ENCODE measurements at regions not wholly inside any gene's neighbourhood (a gene's known extent, or its start where the extent isn't known, plus 50 kb on each side); places are given as distances from the start of the nearest gene placed in this dataset.

GRCh38 chr2:67982956-67983355 lies 79.8 kb downstream of the C1D start:
- H3K4me3 ChIP-seq (ENCODE audit: low read depth, low read length): no peak overlapping the region
- TF ChIP-seq, protein P1, sequence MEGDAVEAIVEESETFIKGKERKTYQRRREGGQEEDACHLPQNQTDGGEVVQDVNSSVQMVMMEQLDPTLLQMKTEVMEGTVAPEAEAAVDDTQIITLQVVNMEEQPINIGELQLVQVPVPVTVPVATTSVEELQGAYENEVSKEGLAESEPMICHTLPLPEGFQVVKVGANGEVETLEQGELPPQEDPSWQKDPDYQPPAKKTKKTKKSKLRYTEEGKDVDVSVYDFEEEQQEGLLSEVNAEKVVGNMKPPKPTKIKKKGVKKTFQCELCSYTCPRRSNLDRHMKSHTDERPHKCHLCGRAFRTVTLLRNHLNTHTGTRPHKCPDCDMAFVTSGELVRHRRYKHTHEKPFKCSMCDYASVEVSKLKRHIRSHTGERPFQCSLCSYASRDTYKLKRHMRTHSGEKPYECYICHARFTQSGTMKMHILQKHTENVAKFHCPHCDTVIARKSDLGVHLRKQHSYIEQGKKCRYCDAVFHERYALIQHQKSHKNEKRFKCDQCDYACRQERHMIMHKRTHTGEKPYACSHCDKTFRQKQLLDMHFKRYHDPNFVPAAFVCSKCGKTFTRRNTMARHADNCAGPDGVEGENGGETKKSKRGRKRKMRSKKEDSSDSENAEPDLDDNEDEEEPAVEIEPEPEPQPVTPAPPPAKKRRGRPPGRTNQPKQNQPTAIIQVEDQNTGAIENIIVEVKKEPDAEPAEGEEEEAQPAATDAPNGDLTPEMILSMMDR (IDR thresholded peaks at IDR 0.05; ENCODE audit: insufficient read depth, low read depth, low read length): no peak
- CTCF ChIA-PET: interaction anchor here (1.2 kb wide), 1 partner anchor 10 kb away, joined by 3 read pairs; no protein-coding TSS in a partner anchor
- H3K36me3 ChIP-seq (ENCODE audit: control insufficient read depth, insufficient read depth, low read length): no peaks in the 10 kb centered on the region
- POLR2A ChIA-PET: no interaction called here
- no peaks in the 10 kb centered on the region for H3K27me3 ChIP-seq (ENCODE audit: control insufficient read depth, insufficient read depth, low read length)
- no peak for DNase-seq (ENCODE audit: low read depth)

DNA sequence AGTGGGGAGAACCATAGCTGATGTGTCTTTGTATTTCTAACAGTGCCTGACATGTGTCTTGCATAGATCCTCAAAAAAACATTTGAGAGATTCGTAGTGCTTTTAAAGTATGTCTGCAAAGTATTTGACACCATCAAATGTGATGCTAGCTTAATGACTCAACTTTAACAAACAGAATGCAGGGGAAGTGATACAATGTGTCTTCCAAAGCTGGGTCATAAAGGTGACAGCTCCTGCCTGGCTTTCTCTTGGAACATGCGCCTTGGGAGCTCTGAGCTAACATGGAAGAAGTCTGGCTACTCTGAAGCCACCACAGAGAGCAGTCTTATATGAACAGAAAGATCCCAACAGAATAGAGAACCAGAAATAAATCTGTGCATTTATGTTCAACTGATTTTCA lies 78.2 kb downstream of the C1D start:
- H3K4me3 ChIP-seq (ENCODE audit: low read depth, low read length): no peak overlapping the region
- ChIA-PET POLR2A (no interaction called here), CTCF (interaction anchor here (1.4 kb wide), 1 partner anchor 13 kb away, joined by 5 read pairs; no protein-coding TSS in a partner anchor)
- H3K27me3 ChIP-seq (ENCODE audit: control insufficient read depth, insufficient read depth, low read length): no peaks in the 10 kb centered on the region
- DNase-seq (ENCODE audit: low read depth): no peak
- TF ChIP-seq, protein P1 (IDR thresholded peaks at IDR 0.05; ENCODE audit: insufficient read depth, low read depth, low read length): no peak
- H3K36me3 ChIP-seq (ENCODE audit: control insufficient read depth, insufficient read depth, low read length): no peaks in the 10 kb centered on the region

GRCh38 chr2:67985586-67985985 lies 77.2 kb downstream of the C1D start:
- ChIA-PET CTCF (no interaction called here), POLR2A (no interaction called here)
- Histone ChIP-seq H3K36me3 (ENCODE audit: control insufficient read depth, insufficient read depth, low read length) (no peaks in the 10 kb centered on the region), H3K4me3 (ENCODE audit: low read depth, low read length) (no peak overlapping the region), H3K27me3 (ENCODE audit: control insufficient read depth, insufficient read depth, low read length) (no peaks in the 10 kb centered on the region)
- TF ChIP-seq, protein P1 (IDR thresholded peaks at IDR 0.05; ENCODE audit: insufficient read depth, low read depth, low read length): no peak
- DNase-seq (ENCODE audit: low read depth): no peak

- Histone ChIP-seq H3K36me3 (ENCODE audit: control insufficient read depth, insufficient read depth, low read length) (no peaks in the 10 kb centered on the region), H3K4me3 (ENCODE audit: low read depth, low read length) (no peak overlapping the region), H3K27me3 (ENCODE audit: control insufficient read depth, insufficient read depth, low read length) (no peaks in the 10 kb centered on the region)
- POLR2A ChIA-PET: no interaction called here
- no peak for DNase-seq (ENCODE audit: low read depth)
- CTCF ChIA-PET: interaction anchor here (0.8 to 1.4 kb wide), 3 partner anchors 11 to 29 kb away, joined by 3 to 5 read pairs (median 4); no protein-coding TSS in a partner anchor
- TF ChIP-seq, protein P1 (IDR thresholded peaks at IDR 0.05; ENCODE audit: insufficient read depth, low read depth, low read length): no peak
These were observed 76.5 kb downstream of the C1D start for GRCh38 chr2:67986258-67986657.
